ENCODE measurements at regions not wholly inside any gene's neighbourhood (a gene's known extent, or its start where the extent isn't known, plus 50 kb on each side); places are given as distances from the start of the nearest gene placed in this dataset.

DNA sequence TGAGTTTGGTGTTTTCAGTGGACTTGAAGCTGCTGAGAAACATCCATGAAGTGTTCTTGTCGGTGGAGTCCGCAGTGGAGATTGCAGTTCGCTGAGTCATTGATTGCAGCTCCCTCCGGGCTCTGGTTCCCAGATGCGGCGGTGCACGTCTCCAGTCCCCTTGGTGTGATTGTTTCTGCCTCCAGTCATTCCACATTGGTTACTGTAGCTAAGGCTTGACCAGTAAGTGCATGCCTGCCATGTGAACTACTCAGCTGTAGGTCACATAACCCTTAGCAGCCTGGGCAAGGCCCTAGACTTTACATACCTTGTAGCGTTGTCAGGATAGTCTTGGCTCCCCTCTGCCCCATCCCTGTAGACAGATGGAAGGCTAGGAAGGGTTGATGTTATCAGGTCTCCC is 53.8 kb upstream of the CLCN4 start:
- Histone ChIP-seq H3K27me3 (ENCODE audit: insufficient read depth) (no peaks in the 10 kb centered on the region; the same call in 1 of the 2 replicates), H3K36me3 (replicated peaks in 1 of 2; ENCODE audit: control insufficient read depth in 1 of 2, insufficient read depth in 2 of 2, low read length in 1 of 2) (peaks cover 0 to 2% of the 10 kb centered on the region in 2 experiments), H3F3A (replicated peaks; ENCODE audit: insufficient read depth) (no peaks in the 10 kb centered on the region), H2AFZ (ENCODE audit: low read depth) (no peak overlapping the region), H4K20me1 (ENCODE audit: insufficient read depth) (no peaks in the 10 kb centered on the region), H3K4me1 (ENCODE audit: control insufficient read depth in 1 of 2, insufficient read depth in 2 of 2, low read depth in 1 of 2, low read length in 1 of 2) (peaks cover 0 to 3% of the 10 kb centered on the region in 2 experiments; a peak in 1 of 4 replicates), H3K9ac (no peak overlapping the region), H3K9me2 (no peaks in the 10 kb centered on the region), H3K9me3 (no peaks in the 10 kb centered on the region), H3K79me2 (ENCODE audit: insufficient read depth) (no peaks in the 10 kb centered on the region), H3K4me2 (no peak overlapping the region), H3K4me3 (ENCODE audit: low read depth in 2 of 2, low read length in 1 of 2) (no peak overlapping the region), H3K27ac (ENCODE audit: low read depth in 2 of 2, low read length in 1 of 2) (no peak overlapping the region)
- DNase-seq = no peak
- 63% methylated on average over 5 of the region's 8 CpGs for WGBS (ENCODE audit: low lambda C conversion rate)
- TF ChIP-seq JUND (IDR thresholded peaks at IDR 0.05) = no peak
- TF ChIP-seq, protein P1, sequence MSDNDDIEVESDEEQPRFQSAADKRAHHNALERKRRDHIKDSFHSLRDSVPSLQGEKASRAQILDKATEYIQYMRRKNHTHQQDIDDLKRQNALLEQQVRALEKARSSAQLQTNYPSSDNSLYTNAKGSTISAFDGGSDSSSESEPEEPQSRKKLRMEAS (IDR thresholded peaks at IDR 0.05; ENCODE audit: low read depth) = no peak
- TF ChIP-seq POLR2AphosphoS5 (IDR thresholded peaks at IDR 0.05; ENCODE audit: low read depth, low read length) = no peak
- no peak for TF ChIP-seq GABPA (IDR thresholded peaks at IDR 0.05; ENCODE audit: low read depth)
- TF ChIP-seq TCF12 (IDR thresholded peaks at IDR 0.05) = no peak
- TF ChIP-seq TEAD4 (IDR thresholded peaks at IDR 0.05; ENCODE audit: borderline replicate concordance, insufficient read depth) = no peak
- TF ChIP-seq YY1 (IDR thresholded peaks at IDR 0.05; ENCODE audit: low read depth) = no peak
- TF ChIP-seq EP300 (IDR thresholded peaks at IDR 0.05; ENCODE audit: borderline replicate concordance in 1 of 2, low read depth in 1 of 2, low read length in 1 of 2) = no peak
- TF ChIP-seq, protein P2, sequence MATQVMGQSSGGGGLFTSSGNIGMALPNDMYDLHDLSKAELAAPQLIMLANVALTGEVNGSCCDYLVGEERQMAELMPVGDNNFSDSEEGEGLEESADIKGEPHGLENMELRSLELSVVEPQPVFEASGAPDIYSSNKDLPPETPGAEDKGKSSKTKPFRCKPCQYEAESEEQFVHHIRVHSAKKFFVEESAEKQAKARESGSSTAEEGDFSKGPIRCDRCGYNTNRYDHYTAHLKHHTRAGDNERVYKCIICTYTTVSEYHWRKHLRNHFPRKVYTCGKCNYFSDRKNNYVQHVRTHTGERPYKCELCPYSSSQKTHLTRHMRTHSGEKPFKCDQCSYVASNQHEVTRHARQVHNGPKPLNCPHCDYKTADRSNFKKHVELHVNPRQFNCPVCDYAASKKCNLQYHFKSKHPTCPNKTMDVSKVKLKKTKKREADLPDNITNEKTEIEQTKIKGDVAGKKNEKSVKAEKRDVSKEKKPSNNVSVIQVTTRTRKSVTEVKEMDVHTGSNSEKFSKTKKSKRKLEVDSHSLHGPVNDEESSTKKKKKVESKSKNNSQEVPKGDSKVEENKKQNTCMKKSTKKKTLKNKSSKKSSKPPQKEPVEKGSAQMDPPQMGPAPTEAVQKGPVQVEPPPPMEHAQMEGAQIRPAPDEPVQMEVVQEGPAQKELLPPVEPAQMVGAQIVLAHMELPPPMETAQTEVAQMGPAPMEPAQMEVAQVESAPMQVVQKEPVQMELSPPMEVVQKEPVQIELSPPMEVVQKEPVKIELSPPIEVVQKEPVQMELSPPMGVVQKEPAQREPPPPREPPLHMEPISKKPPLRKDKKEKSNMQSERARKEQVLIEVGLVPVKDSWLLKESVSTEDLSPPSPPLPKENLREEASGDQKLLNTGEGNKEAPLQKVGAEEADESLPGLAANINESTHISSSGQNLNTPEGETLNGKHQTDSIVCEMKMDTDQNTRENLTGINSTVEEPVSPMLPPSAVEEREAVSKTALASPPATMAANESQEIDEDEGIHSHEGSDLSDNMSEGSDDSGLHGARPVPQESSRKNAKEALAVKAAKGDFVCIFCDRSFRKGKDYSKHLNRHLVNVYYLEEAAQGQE (IDR thresholded peaks at IDR 0.05; ENCODE audit: low read depth, low read length) = no peak
- no peak for TF ChIP-seq FOXJ3 (CRISPR knock-in tag; IDR thresholded peaks at IDR 0.05)
- TF ChIP-seq CHD2 (IDR thresholded peaks at IDR 0.05; ENCODE audit: low read length, partially characterized antibody) = no peak
- TF ChIP-seq, protein P3, sequence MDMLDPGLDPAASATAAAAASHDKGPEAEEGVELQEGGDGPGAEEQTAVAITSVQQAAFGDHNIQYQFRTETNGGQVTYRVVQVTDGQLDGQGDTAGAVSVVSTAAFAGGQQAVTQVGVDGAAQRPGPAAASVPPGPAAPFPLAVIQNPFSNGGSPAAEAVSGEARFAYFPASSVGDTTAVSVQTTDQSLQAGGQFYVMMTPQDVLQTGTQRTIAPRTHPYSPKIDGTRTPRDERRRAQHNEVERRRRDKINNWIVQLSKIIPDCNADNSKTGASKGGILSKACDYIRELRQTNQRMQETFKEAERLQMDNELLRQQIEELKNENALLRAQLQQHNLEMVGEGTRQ (IDR thresholded peaks at IDR 0.05; ENCODE audit: borderline replicate concordance, low read depth, low read length) = no peak
- TF ChIP-seq NRF1 (IDR thresholded peaks at IDR 0.05; ENCODE audit: low read depth, low read length) = no peak
- TF ChIP-seq, protein P4, sequence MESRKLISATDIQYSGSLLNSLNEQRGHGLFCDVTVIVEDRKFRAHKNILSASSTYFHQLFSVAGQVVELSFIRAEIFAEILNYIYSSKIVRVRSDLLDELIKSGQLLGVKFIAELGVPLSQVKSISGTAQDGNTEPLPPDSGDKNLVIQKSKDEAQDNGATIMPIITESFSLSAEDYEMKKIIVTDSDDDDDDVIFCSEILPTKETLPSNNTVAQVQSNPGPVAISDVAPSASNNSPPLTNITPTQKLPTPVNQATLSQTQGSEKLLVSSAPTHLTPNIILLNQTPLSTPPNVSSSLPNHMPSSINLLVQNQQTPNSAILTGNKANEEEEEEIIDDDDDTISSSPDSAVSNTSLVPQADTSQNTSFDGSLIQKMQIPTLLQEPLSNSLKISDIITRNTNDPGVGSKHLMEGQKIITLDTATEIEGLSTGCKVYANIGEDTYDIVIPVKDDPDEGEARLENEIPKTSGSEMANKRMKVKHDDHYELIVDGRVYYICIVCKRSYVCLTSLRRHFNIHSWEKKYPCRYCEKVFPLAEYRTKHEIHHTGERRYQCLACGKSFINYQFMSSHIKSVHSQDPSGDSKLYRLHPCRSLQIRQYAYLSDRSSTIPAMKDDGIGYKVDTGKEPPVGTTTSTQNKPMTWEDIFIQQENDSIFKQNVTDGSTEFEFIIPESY (IDR thresholded peaks at IDR 0.05; ENCODE audit: borderline replicate concordance, low read depth) = no peak
- no peak for TF ChIP-seq RXRA (IDR thresholded peaks at IDR 0.05; ENCODE audit: borderline replicate concordance, low read depth)
- TF ChIP-seq, protein P5, sequence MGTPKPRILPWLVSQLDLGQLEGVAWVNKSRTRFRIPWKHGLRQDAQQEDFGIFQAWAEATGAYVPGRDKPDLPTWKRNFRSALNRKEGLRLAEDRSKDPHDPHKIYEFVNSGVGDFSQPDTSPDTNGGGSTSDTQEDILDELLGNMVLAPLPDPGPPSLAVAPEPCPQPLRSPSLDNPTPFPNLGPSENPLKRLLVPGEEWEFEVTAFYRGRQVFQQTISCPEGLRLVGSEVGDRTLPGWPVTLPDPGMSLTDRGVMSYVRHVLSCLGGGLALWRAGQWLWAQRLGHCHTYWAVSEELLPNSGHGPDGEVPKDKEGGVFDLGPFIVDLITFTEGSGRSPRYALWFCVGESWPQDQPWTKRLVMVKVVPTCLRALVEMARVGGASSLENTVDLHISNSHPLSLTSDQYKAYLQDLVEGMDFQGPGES (IDR thresholded peaks at IDR 0.05; ENCODE audit: low read depth, low read length) = no peak
- TF ChIP-seq RAD21 (IDR thresholded peaks at IDR 0.05; ENCODE audit: low read length) = no peak
- no peak for TF ChIP-seq EZH2phosphoT487 (IDR thresholded peaks at IDR 0.05; ENCODE audit: borderline replicate concordance, low read depth)
- CTCF ChIA-PET = interaction anchor here (1.0 kb wide), 1 partner anchor 17 kb away, joined by 6 read pairs; no protein-coding TSS in a partner anchor
- POLR2A ChIA-PET = no interaction called here

All from SK-N-SH (cell line).